ENCODE measurements at regions not wholly inside any gene's neighbourhood (a gene's known extent, or its start where the extent isn't known, plus 50 kb on each side); places are given as distances from the start of the nearest gene placed in this dataset.

DNA sequence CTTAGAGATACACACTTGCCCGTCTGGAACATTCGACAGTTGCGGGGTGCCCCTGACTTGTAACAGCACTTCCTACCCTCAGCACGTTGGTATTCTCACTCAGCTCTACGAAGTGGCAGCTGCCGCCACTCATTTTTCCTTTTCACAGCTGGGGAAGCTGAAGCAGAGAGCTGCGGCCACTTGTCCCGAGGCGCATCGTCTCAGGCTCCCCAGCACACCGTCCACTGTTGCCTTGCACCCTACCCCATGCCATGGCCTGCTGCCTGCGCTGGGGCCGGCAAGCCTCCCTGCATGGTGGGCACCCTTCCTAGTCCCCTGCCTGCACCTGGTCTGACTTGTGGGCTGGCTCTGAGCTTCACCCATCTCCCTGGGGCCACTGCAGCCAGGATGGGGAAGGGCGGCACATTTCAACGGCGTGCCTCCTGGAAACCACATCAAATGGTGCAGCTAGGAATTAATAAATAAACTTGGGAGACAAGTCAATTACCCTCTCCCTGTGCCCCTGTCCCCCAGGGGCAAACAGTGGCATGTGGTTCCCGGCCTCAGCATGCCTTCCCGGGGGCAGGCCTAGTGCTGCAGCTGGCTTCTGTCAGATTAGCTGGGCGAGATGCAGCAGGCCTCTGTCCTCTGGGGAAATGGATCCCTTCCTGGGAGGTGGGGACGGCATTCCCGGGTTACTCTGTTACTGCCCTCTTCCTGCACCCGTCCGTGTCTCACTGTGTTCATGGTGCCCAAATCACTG lies 64.7 kb upstream of the HAAO start:
- peaks cover 8% of the 10 kb centered on the region for H3K4me1 Mint-ChIP-seq (ENCODE audit: low read depth, unreplicated experiment)
- intact Hi-C loops (cut with micrococcal nuclease; ENCODE audit: unreplicated experiment): loop anchor here (10.0 kb wide), 1 partner anchor 628 kb away; no protein-coding TSS in a partner anchor
- peaks cover 7% of the 10 kb centered on the region for H3K36me3 Mint-ChIP-seq (ENCODE audit: insufficient read depth, unreplicated experiment)
- BruUV-seq (replicated peaks): no TSS peak
- no peaks in the 10 kb centered on the region for H3K9me3 Mint-ChIP-seq (ENCODE audit: low read depth, unreplicated experiment)
- H3K4me3 Mint-ChIP-seq (ENCODE audit: low read depth, unreplicated experiment): no peak overlapping the region
- H3K27me3 Mint-ChIP-seq (ENCODE audit: unreplicated experiment): no peaks in the 10 kb centered on the region
- CTCF ChIA-PET: interaction anchor here (0.9 kb wide), 1 partner anchor 16 kb away, joined by 3 read pairs; no protein-coding TSS in a partner anchor
- no peak for DNase-seq
- TF ChIP-seq, protein P1, sequence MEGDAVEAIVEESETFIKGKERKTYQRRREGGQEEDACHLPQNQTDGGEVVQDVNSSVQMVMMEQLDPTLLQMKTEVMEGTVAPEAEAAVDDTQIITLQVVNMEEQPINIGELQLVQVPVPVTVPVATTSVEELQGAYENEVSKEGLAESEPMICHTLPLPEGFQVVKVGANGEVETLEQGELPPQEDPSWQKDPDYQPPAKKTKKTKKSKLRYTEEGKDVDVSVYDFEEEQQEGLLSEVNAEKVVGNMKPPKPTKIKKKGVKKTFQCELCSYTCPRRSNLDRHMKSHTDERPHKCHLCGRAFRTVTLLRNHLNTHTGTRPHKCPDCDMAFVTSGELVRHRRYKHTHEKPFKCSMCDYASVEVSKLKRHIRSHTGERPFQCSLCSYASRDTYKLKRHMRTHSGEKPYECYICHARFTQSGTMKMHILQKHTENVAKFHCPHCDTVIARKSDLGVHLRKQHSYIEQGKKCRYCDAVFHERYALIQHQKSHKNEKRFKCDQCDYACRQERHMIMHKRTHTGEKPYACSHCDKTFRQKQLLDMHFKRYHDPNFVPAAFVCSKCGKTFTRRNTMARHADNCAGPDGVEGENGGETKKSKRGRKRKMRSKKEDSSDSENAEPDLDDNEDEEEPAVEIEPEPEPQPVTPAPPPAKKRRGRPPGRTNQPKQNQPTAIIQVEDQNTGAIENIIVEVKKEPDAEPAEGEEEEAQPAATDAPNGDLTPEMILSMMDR (IDR thresholded peaks at IDR 0.05; ENCODE audit: unreplicated experiment): no peak
- H3K27ac Mint-ChIP-seq (ENCODE audit: unreplicated experiment): no peak overlapping the region

DNA sequence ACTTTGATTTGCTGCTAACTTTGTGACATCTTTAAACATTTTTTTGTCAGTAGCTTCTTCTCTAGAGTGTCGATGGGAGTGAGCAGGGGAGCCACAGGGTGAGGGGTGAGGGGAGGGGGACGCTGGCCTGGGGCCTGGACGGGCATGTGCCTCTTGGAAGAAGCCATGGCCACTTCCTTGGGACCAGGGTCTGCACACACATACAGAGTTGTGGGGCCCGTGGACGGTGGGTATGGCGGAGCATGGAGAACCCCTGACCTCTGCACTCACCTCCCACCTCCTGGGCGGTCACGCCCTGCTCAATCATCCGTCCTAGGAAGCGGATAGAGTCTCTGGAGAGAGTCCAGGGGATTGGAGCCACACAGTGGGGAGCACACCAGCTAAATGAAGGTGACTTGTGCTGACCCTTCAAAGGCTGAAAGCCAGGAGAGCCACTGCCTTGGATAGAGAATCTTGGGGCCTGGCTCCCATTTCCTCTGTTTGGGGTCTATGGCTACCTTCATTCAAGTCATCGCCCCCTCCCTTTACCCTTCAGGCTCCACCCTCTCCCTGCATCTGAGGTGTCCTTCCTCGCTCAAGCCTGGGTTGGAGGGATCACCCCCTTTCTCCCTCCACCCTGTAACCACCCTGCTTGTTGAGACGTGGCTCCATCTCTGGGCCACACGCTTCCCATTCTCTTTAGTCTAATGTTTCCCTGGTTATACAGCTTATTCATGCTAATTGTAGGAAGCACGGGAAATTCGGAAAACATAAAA lies 63.9 kb upstream of the HAAO start:
- CTCF ChIA-PET: no interaction called here
- H3K27me3 Mint-ChIP-seq (ENCODE audit: unreplicated experiment): no peaks in the 10 kb centered on the region
- peaks cover 8% of the 10 kb centered on the region for H3K4me1 Mint-ChIP-seq (ENCODE audit: low read depth, unreplicated experiment)
- intact Hi-C loops (cut with micrococcal nuclease; ENCODE audit: unreplicated experiment): loop anchor here (10.0 kb wide), 1 partner anchor 629 kb away; no protein-coding TSS in a partner anchor
- H3K9me3 Mint-ChIP-seq (ENCODE audit: low read depth, unreplicated experiment): no peaks in the 10 kb centered on the region
- no peak for DNase-seq
- H3K36me3 Mint-ChIP-seq (ENCODE audit: insufficient read depth, unreplicated experiment): peaks cover 7% of the 10 kb centered on the region
- TF ChIP-seq, protein P1 (IDR thresholded peaks at IDR 0.05; ENCODE audit: unreplicated experiment): no peak
- BruUV-seq (replicated peaks): no TSS peak
- H3K27ac Mint-ChIP-seq (ENCODE audit: unreplicated experiment): no peak overlapping the region
- H3K4me3 Mint-ChIP-seq (ENCODE audit: low read depth, unreplicated experiment): no peak overlapping the region

DNA sequence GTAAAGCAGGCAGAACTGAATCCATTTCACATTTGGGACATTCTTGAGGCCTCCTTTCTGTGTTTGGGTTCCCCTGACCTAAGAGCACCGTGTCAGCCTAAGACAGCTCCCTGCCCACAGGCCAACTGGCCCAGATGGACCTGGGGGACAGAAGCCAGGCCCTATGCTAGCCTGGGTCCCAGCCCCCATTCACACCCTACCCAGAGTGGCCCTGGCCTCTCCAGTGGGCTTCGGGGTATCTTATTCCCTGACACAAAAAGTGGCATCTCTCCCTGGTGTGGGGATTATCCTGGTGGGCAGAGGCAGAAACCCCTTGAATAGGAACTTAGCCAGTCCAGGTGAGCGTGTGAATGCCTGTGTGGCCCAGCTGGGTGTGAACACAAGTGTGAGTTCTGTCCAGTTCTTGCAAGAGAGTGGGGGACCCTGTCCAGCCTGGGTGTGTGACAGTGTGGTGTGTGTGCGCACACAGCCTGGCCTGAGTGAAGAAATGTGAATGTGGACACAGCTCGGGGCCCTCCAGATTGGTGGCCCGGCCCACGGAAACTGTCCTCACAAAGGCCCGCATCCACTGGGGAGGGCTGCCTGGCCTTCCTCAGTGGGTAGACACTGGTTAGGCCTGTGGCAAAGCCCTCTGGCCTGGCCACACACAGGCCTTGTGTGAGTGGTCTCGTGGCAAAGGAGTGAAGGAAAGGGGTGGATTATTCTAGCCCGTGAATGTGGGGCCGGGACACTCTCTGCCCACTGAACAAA lies 63.0 kb upstream of the HAAO start:
- TF ChIP-seq, protein P1 (IDR thresholded peaks at IDR 0.05; ENCODE audit: unreplicated experiment): no peak
- Mint-ChIP-seq H3K27ac (ENCODE audit: unreplicated experiment) (no peak overlapping the region), H3K36me3 (ENCODE audit: insufficient read depth, unreplicated experiment) (peaks cover 7% of the 10 kb centered on the region), H3K9me3 (ENCODE audit: low read depth, unreplicated experiment) (no peaks in the 10 kb centered on the region), H3K4me1 (ENCODE audit: low read depth, unreplicated experiment) (peaks cover 8% of the 10 kb centered on the region), H3K27me3 (ENCODE audit: unreplicated experiment) (no peaks in the 10 kb centered on the region), H3K4me3 (ENCODE audit: low read depth, unreplicated experiment) (no peak overlapping the region)
- DNase-seq: no peak
- BruUV-seq (replicated peaks): no TSS peak
- CTCF ChIA-PET: interaction anchor here (0.7 kb wide), 1 partner anchor 12 kb away, joined by 3 read pairs; no protein-coding TSS in a partner anchor
- intact Hi-C loops (cut with micrococcal nuclease; ENCODE audit: unreplicated experiment): loop anchor here (10.0 kb wide), 1 partner anchor 629 kb away; no protein-coding TSS in a partner anchor

DNA sequence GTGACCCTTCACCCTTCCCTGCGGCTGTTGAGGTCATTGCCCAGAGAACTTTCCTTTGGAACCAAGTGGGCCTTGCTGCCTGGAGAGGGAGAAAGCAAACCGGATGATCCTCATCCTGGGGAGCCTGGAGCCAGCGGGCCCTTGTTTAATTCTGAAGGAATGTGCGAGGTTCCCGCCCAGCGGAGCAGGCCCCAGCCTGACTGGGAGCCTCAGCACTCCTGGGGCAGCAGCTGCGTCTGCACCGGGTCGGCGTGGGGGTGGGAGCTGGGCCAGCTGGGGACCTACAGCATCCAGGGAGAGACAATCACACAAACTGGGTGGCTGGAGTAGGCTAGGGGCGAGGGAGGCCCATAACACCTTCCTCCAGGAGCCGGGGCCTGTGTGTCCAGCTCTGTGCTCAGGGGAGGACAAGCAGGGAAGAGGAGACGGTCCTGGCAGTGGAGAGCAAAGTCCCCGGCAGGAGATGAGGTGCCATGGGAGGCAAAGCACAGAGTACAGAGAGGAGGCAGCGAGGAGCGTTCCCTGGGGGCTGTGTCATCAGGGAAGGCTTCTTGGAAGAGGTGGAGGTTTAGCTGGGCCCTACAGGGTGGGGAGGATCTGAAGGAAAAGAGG lies 61.9 kb upstream of the HAAO start:
- peaks cover 7% of the 10 kb centered on the region for H3K36me3 Mint-ChIP-seq (ENCODE audit: insufficient read depth, unreplicated experiment)
- no peaks in the 10 kb centered on the region for H3K27me3 Mint-ChIP-seq (ENCODE audit: unreplicated experiment)
- CTCF ChIA-PET: interaction anchor here (0.7 kb wide), 1 partner anchor 11 kb away, joined by 3 read pairs; no protein-coding TSS in a partner anchor
- H3K27ac Mint-ChIP-seq (ENCODE audit: unreplicated experiment): no peak overlapping the region
- no peak overlapping the region for H3K4me3 Mint-ChIP-seq (ENCODE audit: low read depth, unreplicated experiment)
- no TSS peak for BruUV-seq (replicated peaks)
- intact Hi-C loops (cut with micrococcal nuclease; ENCODE audit: unreplicated experiment): loop anchor here (10.0 kb wide), 1 partner anchor 630 kb away; no protein-coding TSS in a partner anchor
- TF ChIP-seq, protein P1 (IDR thresholded peaks at IDR 0.05; ENCODE audit: unreplicated experiment): no peak
- peaks cover 8% of the 10 kb centered on the region for H3K4me1 Mint-ChIP-seq (ENCODE audit: low read depth, unreplicated experiment)
- no peaks in the 10 kb centered on the region for H3K9me3 Mint-ChIP-seq (ENCODE audit: low read depth, unreplicated experiment)
- DNase-seq: no peak

All from Calu3 (cell line).